AG04449 (cell line): ENCODE measurements at regions not wholly inside any gene's neighbourhood (a gene's known extent, or its start where the extent isn't known, plus 50 kb on each side); places are given as distances from the start of the nearest gene placed in this dataset.

Source experiments
- CTCF ChIA-PET: fragments of 350-600 bp; formaldehyde crosslinking; extraction: SDS; loops from one replicate; lab custom pipeline; 2021; ENCODE audit warnings: antibody characterized with exemption; lab: Yijun Ruan, JAX
- POLR2A ChIA-PET: fragments of 400-600, 350-600 bp; formaldehyde crosslinking; extraction: SDS; loops from one replicate; lab custom pipeline; 2020; ENCODE audit warnings: antibody characterized with exemption, inconsistent platforms; lab: Yijun Ruan, JAX
- DNase-seq: peaks from one replicate; pipeline ENCODE4 v3.0.0-alpha.2; 2010; ENCODE audit warnings: low read depth, low spot score
- H3K4me3 ChIP-seq: 2 replicates; pipeline ENCODE4 v1.5.1; 2011; ENCODE audit warnings: low read depth, mild to moderate bottlenecking, control low read depth, low read length
- TF ChIP-seq, protein P1 (sequence below): IDR thresholded peaks from one replicate; pipeline ENCODE4 v1.5.1; 2011; ENCODE audit warnings: mild to moderate bottlenecking, moderate library complexity, low read length, control low read depth, inconsistent platforms; ENCODE audit not compliant: insufficient read depth; ENCODE audit errors: missing control alignments

DNA sequence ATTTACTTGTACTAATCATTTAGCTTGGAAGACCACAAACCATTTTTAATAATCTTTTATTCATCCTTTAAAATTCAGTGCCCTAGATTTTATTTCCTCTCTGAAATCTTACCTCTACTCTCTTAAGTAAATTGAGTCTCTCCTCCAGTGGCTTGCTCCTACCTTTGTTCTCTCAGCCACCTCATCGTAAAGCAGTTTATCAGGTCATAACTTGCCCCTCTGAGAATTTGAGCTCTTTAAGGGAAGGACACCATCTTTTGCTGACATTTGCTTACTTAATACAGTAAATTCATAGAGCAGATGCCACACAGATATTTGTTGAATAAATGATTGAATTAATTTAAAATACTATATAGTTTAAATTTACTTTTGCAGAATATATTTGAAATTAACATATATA, 794.3 kb downstream of the C12orf50 start:
- no peak for DNase-seq
- H3K4me3 ChIP-seq = no peak overlapping the region
- CTCF ChIA-PET = no interaction called here
- TF ChIP-seq, protein P1, sequence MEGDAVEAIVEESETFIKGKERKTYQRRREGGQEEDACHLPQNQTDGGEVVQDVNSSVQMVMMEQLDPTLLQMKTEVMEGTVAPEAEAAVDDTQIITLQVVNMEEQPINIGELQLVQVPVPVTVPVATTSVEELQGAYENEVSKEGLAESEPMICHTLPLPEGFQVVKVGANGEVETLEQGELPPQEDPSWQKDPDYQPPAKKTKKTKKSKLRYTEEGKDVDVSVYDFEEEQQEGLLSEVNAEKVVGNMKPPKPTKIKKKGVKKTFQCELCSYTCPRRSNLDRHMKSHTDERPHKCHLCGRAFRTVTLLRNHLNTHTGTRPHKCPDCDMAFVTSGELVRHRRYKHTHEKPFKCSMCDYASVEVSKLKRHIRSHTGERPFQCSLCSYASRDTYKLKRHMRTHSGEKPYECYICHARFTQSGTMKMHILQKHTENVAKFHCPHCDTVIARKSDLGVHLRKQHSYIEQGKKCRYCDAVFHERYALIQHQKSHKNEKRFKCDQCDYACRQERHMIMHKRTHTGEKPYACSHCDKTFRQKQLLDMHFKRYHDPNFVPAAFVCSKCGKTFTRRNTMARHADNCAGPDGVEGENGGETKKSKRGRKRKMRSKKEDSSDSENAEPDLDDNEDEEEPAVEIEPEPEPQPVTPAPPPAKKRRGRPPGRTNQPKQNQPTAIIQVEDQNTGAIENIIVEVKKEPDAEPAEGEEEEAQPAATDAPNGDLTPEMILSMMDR = no peak
- POLR2A ChIA-PET = no interaction called here

DNA sequence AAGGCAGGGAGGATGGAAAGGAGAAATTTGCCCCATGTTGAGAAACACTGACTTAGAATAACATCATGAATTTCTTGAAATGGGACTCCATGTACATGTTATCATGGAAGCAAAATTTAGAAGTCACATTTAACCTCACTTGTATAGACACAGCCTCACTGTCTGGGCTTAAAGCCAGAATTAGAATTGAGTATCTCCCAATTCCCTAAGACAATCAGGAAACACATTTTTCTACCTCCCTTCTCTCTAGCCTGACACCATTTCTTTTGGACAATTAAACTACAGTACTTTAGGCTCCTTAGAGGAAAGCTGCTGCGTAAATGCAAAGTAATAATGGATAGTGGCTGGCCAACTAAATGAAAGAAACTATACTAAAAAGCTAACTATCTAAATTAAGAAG, 795.5 kb downstream of the C12orf50 start:
- DNase-seq = no peak
- ChIA-PET POLR2A (no interaction called here), CTCF (interaction anchor here (1.2 kb wide), 1 partner anchor 17 kb away, joined by 3 read pairs; no protein-coding TSS in a partner anchor)
- TF ChIP-seq, protein P1 = no peak
- no peak overlapping the region for H3K4me3 ChIP-seq

DNA sequence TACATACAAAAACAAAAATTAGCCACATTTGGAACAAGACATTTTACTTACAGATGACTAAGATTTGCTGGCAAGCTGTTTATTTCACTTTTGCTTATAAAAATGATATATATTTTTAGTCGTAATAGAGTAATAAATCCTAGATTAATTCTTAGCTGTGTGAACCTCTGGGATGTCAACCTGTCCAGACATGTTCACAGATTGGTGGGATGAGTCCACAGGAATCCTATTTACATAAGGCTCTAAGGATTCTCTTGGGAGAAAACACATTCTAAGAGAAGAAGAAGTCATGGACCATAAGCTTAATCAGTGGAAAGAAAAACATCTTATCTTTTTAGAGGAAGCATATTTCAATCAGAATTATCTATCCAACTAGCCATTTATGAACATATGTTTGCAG, 797.4 kb downstream of the C12orf50 start:
- POLR2A ChIA-PET = no interaction called here
- H3K4me3 ChIP-seq = no peak overlapping the region
- no peak for DNase-seq
- TF ChIP-seq, protein P1 = no peak
- CTCF ChIA-PET = no interaction called here

DNA sequence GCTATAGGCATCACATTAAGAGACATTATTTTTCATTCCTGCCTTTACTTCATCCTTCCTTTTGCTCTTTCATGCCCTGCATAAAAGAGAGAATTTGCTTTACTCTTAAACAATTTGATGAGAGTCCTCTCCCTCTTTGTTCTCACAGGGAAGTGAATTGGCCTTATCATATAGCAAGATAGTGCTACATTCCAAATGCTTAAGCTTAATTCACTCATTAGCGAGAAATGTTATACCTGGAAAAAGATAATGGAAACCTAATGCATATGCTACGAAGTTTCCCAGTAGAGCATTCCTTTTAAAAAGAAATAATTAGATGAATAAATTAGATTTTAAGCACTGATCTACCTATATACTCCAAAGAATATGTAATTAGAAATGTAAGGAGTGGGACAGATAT, 798.8 kb downstream of the C12orf50 start:
- CTCF ChIA-PET = no interaction called here
- H3K4me3 ChIP-seq = no peak overlapping the region
- POLR2A ChIA-PET = no interaction called here
- TF ChIP-seq, protein P1 = no peak
- DNase-seq = no peak

DNA sequence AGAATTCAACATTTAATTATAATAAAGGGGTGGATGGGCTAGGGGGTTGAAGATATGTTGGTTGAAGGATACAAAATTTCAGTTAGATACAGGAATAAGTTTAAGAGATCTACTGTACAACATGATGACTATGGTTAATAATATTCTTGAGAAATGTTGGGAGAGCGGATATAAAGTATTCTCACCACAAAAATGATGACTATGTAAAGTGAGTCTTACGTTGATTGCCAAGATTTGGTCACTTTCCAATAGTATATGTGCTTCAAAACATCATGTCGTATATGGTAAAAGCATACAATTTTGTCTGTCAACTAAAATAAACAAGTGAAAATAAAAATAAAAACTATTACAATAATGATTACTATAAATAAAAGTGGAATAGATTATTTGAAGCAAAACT, 802.0 kb downstream of the C12orf50 start:
- H3K4me3 ChIP-seq = no peak overlapping the region
- TF ChIP-seq, protein P1 = no peak
- ChIA-PET POLR2A (no interaction called here), CTCF (no interaction called here)
- DNase-seq = no peak

DNA sequence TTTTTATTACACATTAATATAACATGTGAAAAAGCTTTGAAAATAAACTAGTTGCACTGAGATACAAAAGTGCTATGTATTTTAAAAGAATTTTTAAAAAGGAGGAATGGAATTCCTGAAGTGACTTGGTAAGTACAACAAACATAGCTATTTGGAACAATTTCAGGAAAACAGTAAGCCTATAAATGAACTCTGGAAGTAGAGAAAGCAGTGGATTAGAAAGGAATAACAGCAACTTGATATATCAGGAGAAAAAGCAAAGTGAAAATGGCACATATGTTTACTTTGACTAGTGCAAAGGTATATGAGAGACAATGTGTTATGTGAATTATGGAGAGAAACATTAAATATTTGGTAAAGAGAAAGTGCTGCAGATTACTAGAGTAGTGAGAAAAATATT, 811.7 kb downstream of the C12orf50 start:
- TF ChIP-seq, protein P1 = no peak
- CTCF ChIA-PET = no interaction called here
- H3K4me3 ChIP-seq = no peak overlapping the region
- no peak for DNase-seq
- POLR2A ChIA-PET = no interaction called here

DNA sequence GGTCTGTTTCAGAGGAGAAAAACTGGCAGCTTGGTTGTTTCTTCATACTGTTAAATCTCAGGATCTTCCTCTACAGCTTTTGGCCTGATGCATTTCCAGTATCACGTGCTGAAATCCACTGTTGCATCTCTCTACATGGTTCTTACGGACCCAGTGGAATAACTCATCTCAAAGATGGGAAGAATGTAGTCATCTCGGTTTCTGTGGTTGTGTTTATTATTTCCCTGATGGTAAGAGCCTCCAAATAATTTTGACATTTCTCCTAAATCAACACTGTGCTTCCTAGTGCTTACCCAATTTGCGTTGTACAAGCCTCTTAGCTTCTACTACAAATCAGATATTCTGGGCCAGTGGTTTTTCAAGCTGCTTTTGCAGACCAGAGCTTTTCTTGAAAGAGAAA, 812.8 kb downstream of the C12orf50 start:
- TF ChIP-seq, protein P1 = no peak
- ChIA-PET POLR2A (no interaction called here), CTCF (interaction anchor here (1.1 kb wide), 1 partner anchor 17 kb away, joined by 3 read pairs; no protein-coding TSS in a partner anchor)
- H3K4me3 ChIP-seq = no peak overlapping the region
- no peak for DNase-seq
